Mucosa of descending colon (tissue), 3 donors: ENCODE measurements at regions not wholly inside any gene's neighbourhood (a gene's known extent, or its start where the extent isn't known, plus 50 kb on each side); places are given as distances from the start of the nearest gene placed in this dataset.

ENCODE experiments used
- ATAC-seq: fragments of 200-7000 bp; cut with Tn5 transposase; one replicate; pipeline ENCODE4 v1.9.1; 2020; ENCODE audit warnings: mild to moderate bottlenecking, moderate library complexity
- DNase-seq, 3 donors: peaks; one replicate each; pipeline ENCODE4 v3.0.0-alpha.2; 2020
- H3K36me3 ChIP-seq: fragments of 200-600 bp; one replicate; pipeline ENCODE4 v1.8.0; 2021; ENCODE audit warnings: low read depth, mild to moderate bottlenecking
- H3K4me1 ChIP-seq: fragments of 200-600 bp; one replicate; pipeline ENCODE4 v1.8.0; 2021; ENCODE audit warnings: low read depth, mild to moderate bottlenecking
- H3K4me3 ChIP-seq: fragments of 200-600 bp; one replicate; pipeline ENCODE4 v1.8.0; 2021; ENCODE audit warnings: mild to moderate bottlenecking
- H3K9me3 ChIP-seq: fragments of 200-600 bp; one replicate; pipeline ENCODE4 v1.8.0; 2021; ENCODE audit warnings: mild to moderate bottlenecking
- intact Hi-C, 2 donors: fragments of 100-400 bp; cut with DNase I in 1 of 2; cut with micrococcal nuclease in 1 of 2; formaldehyde crosslinking; loops; one replicate each; pipeline versions ENCODE4 v1.11.0 to v1.11.1; 2022; cut with DNase I, micrococcal nuclease
- TF ChIP-seq, protein P1 (sequence below): fragments of 200-600 bp; IDR thresholded peaks from one replicate; pipeline ENCODE4 v1.8.0; 2022; ENCODE audit warnings: antibody characterized with exemption, mild to moderate bottlenecking
- donor health status: DM: no; HTN: no; CAD: no; lungs with moderate emphysema.
- donor health status: DM: no; HTN: no; CAD: no.
- donor health status: DM: no; HTN: yes; CAD: no.

DNA sequence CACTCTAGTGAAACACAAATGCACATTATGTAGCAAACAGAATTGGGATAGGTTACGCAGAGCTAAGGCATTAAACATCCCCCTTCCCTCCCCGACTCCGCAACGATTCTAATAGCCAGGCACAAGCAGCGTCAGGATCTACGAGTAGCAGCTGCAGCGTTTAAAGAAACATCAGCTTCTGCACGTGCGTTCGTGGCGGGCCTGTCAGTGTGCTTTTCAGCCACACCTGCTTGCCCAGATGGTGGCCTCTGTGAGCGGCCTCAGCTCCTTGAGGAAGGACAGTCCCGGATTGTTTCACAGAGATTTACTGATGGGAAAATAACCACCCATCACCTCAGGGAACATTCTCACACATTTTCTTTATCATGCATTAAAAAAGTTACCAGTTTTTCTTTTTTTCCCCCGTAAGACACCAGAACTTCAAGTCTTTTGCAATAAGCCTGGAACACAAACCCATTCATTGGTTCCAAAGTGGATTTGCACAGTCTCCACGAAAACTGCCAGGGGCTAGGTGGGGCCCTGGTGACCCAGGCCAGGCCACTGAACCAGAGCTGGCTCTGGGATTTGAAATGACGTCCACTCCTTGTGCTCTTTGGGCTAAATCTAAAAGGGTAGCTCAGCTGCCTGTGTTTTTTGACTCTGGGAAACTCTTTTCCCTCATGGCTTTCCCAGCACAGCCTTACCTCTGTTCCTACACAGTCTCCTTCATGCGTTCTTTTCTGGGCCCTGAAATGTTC lies 325.5 kb downstream of the KCNRG start:
- intact Hi-C loops = no loop called here
- Histone ChIP-seq H3K9me3 (no peaks in the 10 kb centered on the region), H3K36me3 (no peaks in the 10 kb centered on the region), H3K4me3 (no peak overlapping the region), H3K4me1 (peaks cover 10% of the 10 kb centered on the region)
- ATAC-seq (no peak), DNase-seq (no peak)
- TF ChIP-seq, protein P1, sequence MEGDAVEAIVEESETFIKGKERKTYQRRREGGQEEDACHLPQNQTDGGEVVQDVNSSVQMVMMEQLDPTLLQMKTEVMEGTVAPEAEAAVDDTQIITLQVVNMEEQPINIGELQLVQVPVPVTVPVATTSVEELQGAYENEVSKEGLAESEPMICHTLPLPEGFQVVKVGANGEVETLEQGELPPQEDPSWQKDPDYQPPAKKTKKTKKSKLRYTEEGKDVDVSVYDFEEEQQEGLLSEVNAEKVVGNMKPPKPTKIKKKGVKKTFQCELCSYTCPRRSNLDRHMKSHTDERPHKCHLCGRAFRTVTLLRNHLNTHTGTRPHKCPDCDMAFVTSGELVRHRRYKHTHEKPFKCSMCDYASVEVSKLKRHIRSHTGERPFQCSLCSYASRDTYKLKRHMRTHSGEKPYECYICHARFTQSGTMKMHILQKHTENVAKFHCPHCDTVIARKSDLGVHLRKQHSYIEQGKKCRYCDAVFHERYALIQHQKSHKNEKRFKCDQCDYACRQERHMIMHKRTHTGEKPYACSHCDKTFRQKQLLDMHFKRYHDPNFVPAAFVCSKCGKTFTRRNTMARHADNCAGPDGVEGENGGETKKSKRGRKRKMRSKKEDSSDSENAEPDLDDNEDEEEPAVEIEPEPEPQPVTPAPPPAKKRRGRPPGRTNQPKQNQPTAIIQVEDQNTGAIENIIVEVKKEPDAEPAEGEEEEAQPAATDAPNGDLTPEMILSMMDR = no peak

DNA sequence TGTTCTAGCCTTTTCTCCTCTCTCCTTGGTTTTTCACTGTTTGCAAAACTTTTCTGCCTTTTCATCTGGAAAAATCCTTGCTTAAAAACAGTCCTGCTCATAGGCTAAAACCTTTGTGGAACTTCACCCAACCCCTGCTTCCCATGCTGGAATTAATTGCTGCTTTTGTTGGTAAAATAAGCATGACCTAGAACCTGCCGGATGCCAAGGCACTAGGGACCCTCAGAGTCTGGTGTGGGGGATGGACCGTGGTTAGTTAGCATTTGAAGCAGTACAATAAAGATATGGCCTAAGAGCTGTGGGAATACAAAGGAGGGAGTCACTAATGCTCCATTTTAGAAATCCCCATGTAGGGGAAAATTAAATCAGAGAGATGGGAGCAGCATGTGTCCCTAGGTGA lies 326.3 kb downstream of the KCNRG start:
- peaks cover 10% of the 10 kb centered on the region for H3K4me1 ChIP-seq
- no peak for ATAC-seq
- intact Hi-C loops = no loop called here

DNA sequence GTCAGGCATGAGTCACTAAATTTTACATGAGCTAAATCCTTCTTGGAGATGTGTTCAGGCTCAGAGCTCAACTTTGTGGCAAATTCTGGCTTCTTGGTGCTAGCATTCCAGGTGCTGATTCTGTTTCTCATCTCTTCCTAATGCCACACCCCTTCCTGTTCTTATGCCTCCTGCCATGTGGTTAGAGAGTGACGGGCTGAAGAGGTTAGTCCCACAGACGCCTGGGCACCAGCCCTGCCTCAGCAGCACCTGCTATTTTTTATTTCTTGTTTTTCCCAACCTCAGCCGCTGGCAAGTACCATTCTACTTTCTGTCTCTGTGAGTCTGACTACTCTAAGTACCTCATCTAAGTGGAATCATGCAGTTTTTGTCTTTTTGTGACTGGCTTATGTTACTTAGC lies 329.5 kb downstream of the KCNRG start:
- H3K4me1 ChIP-seq = peaks cover 10% of the 10 kb centered on the region
- H3K36me3 ChIP-seq = no peaks in the 10 kb centered on the region
- H3K4me3 ChIP-seq = no peak overlapping the region
- TF ChIP-seq, protein P1 = no peak
- intact Hi-C loops = no loop called here
- peak; percentile 50 for ATAC-seq
- no peak for DNase-seq
- H3K9me3 ChIP-seq = no peaks in the 10 kb centered on the region

More for the DNA sequence above, 326.3 kb downstream of the KCNRG start:
- Histone ChIP-seq H3K36me3 (no peaks in the 10 kb centered on the region), H3K4me3 (no peak overlapping the region), H3K9me3 (no peaks in the 10 kb centered on the region)
- TF ChIP-seq, protein P1 = no peak
- no peak for DNase-seq

DNA sequence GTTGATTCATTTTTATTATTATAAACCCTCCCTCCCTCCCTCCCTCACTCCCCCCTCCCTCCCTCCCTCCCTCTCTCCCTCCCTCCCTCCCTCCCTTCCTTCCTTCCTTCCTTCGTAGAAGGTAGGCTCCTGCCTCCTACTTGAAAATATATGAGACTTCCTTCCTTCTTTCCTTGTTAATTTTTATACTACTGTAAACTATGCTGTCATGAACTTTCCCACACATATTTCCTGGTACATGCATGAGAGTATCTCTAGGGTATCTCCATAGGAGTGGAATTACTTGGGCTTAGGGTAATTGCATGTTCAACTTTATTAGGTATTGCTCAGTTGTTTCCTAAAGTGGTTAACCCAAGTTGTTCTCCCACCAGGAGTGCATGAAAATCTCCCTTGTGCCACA lies 330.6 kb downstream of the KCNRG start:
- H3K9me3 ChIP-seq = no peaks in the 10 kb centered on the region
- TF ChIP-seq, protein P1 = no peak
- H3K4me3 ChIP-seq = no peak overlapping the region
- H3K4me1 ChIP-seq = peaks cover 10% of the 10 kb centered on the region
- intact Hi-C loops = no loop called here
- no peaks in the 10 kb centered on the region for H3K36me3 ChIP-seq
- DNase-seq (no peak), ATAC-seq (peak; percentile 84)

DNA sequence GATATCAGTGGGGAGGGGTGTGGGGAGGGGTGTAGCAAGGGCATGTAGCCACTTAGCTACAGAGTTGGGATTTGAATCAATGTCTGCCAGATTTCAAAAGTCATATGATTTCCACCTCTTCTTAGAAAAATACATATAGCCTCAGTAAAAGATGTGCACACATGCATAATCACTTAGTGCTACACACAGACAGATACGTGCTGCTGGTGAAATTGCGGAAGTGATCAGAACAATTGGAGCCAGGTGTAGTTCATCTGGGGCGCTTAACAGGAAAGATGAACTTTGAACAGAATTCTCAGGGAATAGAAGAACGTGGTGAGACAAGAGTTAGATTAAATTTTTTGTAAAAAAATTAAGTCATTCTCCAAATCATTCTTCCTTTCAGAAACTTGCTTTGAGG lies 333.1 kb downstream of the KCNRG start:
- peak; percentile 82 for ATAC-seq
- Histone ChIP-seq H3K4me1 (peaks cover 10% of the 10 kb centered on the region), H3K4me3 (no peak overlapping the region), H3K36me3 (no peaks in the 10 kb centered on the region), H3K9me3 (no peaks in the 10 kb centered on the region)
- TF ChIP-seq, protein P1 = no peak
- DNase-seq = peak in 1 of 3 donors; percentile 25
- intact Hi-C loops = no loop called here
